PC-9 (cell line): ENCODE measurements at regions not wholly inside any gene's neighbourhood (a gene's known extent, or its start where the extent isn't known, plus 50 kb on each side); places are given as distances from the start of the nearest gene placed in this dataset.

Experiments
- EZH2 ChIP-seq: fragments of 200-600 bp; sonication (generic); IDR thresholded peaks from 2 replicates; pipeline ENCODE4 v1.8.0; 2017; ENCODE audit warnings: antibody characterized with exemption, low read depth
- TF ChIP-seq, protein P1 (sequence below): fragments of 200-600 bp; sonication (generic); conservative IDR thresholded peaks from 2 replicates; pipeline ENCODE4 v1.6.1; 2017; ENCODE audit warnings: mixed run types, antibody characterized with exemption, mild to moderate bottlenecking, moderate library complexity

DNA sequence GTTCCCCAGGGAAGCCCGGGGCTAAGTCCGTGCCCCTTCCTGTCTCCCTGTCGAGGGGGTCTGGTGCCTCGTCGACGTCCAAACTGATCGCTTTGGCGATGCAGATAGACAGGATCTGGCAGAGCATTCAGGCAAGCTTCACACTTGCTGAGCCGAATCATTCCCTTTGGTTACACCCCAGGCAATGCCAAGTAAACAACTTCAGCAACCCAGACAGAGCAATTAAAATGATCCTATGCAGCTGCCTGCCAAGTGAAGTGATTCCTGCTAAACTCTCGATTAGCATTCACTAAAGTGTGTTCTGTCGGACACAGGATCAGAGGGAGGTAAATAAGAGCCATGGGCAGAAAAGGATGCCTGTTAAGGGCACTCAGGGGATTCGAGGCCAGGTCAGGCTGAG, 108.2 kb upstream of the RAB12 start:
- TF ChIP-seq, protein P1, sequence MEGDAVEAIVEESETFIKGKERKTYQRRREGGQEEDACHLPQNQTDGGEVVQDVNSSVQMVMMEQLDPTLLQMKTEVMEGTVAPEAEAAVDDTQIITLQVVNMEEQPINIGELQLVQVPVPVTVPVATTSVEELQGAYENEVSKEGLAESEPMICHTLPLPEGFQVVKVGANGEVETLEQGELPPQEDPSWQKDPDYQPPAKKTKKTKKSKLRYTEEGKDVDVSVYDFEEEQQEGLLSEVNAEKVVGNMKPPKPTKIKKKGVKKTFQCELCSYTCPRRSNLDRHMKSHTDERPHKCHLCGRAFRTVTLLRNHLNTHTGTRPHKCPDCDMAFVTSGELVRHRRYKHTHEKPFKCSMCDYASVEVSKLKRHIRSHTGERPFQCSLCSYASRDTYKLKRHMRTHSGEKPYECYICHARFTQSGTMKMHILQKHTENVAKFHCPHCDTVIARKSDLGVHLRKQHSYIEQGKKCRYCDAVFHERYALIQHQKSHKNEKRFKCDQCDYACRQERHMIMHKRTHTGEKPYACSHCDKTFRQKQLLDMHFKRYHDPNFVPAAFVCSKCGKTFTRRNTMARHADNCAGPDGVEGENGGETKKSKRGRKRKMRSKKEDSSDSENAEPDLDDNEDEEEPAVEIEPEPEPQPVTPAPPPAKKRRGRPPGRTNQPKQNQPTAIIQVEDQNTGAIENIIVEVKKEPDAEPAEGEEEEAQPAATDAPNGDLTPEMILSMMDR: no peak
- no peak for TF ChIP-seq EZH2
